Epithelial cell of prostate (primary cell): ENCODE measurements at regions not wholly inside any gene's neighbourhood (a gene's known extent, or its start where the extent isn't known, plus 50 kb on each side); places are given as distances from the start of the nearest gene placed in this dataset.

Experiments
- DNase-seq: peaks from one replicate; pipeline ENCODE4 v3.0.0-alpha.2; 2011; ENCODE audit warnings: low read depth, low spot score
- H3K27ac ChIP-seq: fragments of 450-650 bp; 2 replicates; pipeline ENCODE4 v1.5.1; 2017; ENCODE audit warnings: mild to moderate bottlenecking

DNA sequence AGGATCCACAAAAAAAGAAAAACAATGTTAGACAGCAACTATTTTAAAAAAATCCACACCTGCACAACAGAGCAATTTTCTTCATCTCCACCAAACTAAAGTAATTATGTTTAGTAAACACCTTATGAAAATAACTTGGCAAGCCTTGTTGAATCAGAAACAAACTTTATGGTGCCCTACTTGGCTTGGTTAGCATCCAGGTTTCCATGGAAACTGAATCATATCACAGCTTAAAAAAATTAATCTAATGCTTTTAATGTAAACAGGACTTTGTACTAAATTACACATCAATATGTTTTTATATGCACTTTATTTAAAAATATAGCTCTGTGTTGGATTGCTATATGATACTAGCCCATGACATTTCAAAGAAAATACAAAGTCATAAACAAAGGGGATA, 1882.4 kb downstream of the SUCLG1 start:
- no peak for DNase-seq

GRCh38 chr2:82539280-82539621, 1919.8 kb downstream of the SUCLG1 start:
- DNase-seq: no peak
- H3K27ac ChIP-seq: no peak overlapping the region

More for the DNA sequence above, 1882.4 kb downstream of the SUCLG1 start:
- no peak overlapping the region for H3K27ac ChIP-seq

DNA sequence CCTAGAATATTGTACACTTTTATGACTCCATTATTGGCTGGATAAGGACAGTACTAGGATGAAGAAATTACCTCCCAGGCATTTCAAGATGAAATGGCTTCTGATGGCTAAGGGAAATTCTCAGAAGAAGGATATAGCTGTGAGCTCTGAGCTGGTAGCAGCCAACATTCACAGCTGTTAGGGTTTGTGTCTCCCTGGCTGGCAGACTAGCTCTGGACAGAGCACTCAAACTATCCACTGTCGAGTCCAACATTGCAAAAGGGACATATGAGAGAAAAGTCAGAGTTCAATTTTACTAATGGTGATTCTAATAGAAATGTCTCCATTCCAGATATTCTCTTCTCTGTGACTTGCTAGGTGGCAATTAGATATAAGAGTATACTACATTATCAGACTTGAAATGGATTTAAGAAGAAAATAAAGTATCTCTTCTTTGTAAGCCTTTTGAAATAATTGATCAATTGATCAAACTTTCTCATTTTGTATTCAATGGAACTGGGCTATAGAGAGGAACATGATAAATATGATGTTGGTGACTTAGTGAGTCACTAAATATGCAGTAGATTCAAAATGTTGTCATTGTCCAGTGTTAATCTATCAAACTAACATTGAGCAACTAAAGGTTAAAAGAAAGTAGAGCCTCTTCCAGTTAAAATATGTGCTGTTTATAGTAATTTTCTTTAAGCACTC, 1920.3 kb downstream of the SUCLG1 start:
- DNase-seq: no peak
- no peak overlapping the region for H3K27ac ChIP-seq

GRCh38 chr2:82528288-82528687, 1930.8 kb downstream of the SUCLG1 start:
- no peak overlapping the region for H3K27ac ChIP-seq
- DNase-seq: no peak

DNA sequence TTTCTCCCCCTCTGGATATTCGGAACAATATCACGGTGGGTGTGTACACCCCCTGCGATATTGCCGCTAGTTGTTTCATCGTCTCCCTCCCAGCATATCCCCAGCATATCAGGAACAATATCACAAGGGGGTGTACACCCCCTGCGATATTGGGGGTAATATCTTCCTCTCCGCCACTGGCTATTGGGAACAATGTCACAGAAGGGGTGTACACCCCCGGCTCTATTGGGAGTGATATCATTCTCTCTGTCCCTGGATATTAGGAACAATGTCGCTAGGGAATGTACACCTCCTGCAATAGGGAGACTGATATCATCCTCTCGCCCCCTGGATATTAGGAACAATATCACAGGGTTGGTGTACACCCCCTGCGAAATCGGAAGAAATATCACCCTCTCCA, 1932.0 kb downstream of the SUCLG1 start:
- H3K27ac ChIP-seq: no peak overlapping the region
- DNase-seq: no peak

GRCh38 chr2:82526277-82526676, 1932.8 kb downstream of the SUCLG1 start:
- no peak overlapping the region for H3K27ac ChIP-seq
- no peak for DNase-seq

- H3K27ac ChIP-seq: no peak overlapping the region
- no peak for DNase-seq
Measured at GRCh38 chr2:82525744-82526143, 1933.3 kb downstream of the SUCLG1 start.

GRCh38 chr2:82524826-82525225, 1934.3 kb downstream of the SUCLG1 start:
- no peak for DNase-seq
- H3K27ac ChIP-seq: no peak overlapping the region

DNA sequence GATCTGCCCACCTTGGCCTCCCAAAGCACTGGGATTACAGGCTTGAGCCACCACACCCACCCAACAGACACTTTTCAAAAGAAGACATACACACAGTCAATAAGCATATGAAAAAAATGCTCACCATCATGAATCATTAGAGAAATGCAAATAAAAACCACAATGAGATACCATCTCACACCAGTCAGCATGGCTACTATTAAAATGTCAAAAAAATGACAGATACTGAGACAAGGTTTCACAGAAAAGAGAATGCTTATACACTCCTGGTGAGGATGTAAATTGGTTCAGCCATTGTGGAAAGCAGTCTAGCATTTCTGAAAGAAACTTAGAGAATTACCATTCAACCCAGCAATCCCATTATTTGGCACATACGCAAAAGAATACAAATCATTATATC, 1947.2 kb downstream of the SUCLG1 start:
- H3K27ac ChIP-seq: no peak overlapping the region
- no peak for DNase-seq

- no peak overlapping the region for H3K27ac ChIP-seq
- DNase-seq: no peak
Measured at GRCh38 chr2:82508702-82509101, 1950.4 kb downstream of the SUCLG1 start.

DNA sequence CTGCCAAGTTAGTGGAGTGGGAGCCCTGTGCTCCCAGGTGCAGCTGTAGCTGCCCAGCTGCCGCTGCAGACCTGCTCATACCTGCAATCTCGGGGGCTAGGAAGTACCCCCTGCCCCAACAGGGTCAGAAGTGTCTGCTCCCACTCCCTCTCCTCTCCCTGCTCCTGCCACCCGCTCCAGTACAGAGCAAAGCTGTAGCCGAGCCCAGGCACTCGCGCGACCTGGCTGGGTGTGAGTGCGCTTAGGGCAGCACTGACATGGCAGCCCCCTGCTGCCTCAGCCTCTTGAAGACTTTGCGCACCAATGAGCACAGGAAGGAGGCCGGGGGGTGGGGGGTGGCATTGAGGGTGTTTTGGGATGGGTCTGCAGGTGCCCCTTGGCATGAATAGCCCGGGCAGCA, 1951.4 kb downstream of the SUCLG1 start:
- no peak overlapping the region for H3K27ac ChIP-seq
- no peak for DNase-seq

DNA sequence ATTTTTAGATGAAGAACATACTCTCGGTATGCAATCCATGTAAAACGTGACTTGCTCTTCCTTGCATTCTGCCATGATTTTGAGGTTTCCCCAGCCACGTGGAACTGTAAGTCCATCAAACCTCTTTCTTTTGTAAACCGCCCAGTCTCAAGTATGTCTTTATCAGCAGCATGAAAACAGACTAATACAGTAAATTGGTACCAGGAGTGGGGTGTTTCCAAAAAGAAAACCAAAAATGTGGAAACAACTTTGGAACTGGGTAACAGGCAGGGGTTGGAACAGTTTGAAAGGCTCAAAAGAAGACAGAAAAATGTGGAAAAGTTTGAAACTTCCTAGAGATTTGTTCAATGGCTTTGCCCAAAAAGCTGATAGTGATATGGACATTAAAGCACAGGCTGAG, 1957.9 kb downstream of the SUCLG1 start:
- no peak for DNase-seq
- no peak overlapping the region for H3K27ac ChIP-seq

- H3K27ac ChIP-seq: no peak overlapping the region
- no peak for DNase-seq
Measured at GRCh38 chr2:82498777-82499443, 1960.2 kb downstream of the SUCLG1 start.

DNA sequence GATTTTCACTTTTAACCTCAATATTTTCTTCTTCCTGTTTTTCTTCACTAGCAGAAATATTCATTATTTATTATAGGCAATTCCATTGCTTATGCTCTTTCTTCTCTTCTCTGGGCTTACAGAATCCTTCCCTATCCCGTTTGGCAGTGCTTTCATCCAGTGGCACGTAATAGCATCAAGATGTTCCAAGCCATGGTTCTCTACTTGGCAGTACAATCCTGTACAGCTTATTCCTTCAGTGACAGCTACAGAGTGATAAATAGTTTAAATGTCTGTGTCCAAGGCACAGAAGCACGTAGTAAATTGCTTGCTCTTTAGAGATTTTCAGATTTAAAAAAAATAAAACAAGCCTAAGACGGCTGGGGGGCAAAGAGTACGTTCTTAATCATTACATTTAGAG, 1964.3 kb downstream of the SUCLG1 start:
- H3K27ac ChIP-seq: no peak overlapping the region
- no peak for DNase-seq

- no peak for DNase-seq
- H3K27ac ChIP-seq: no peak overlapping the region
Measured at GRCh38 chr2:82491591-82491990, 1967.5 kb downstream of the SUCLG1 start.

GRCh38 chr2:82487354-82487753, 1971.7 kb downstream of the SUCLG1 start:
- no peak for DNase-seq
- no peak overlapping the region for H3K27ac ChIP-seq

GRCh38 chr2:82485701-82486100, 1973.4 kb downstream of the SUCLG1 start:
- DNase-seq: no peak
- no peak overlapping the region for H3K27ac ChIP-seq

DNA sequence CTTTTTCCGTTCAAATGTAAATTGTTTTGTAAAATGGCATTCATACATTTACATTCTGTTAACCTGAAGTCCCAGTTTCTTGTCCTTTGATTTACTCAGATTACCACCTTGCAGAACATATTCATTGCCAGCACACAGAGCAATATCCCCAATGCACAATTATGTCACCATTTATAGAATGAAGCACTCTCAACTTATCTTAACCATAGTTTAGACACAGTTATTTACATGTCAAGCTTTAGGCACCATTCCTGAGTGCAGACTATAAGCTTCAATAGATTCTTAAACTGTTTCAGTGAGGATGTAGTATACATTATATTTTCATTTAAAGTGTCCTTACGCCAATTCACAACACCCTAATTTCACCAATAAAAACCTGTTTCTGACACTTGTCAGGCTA, 1977.9 kb downstream of the SUCLG1 start:
- DNase-seq: no peak
- H3K27ac ChIP-seq: no peak overlapping the region

DNA sequence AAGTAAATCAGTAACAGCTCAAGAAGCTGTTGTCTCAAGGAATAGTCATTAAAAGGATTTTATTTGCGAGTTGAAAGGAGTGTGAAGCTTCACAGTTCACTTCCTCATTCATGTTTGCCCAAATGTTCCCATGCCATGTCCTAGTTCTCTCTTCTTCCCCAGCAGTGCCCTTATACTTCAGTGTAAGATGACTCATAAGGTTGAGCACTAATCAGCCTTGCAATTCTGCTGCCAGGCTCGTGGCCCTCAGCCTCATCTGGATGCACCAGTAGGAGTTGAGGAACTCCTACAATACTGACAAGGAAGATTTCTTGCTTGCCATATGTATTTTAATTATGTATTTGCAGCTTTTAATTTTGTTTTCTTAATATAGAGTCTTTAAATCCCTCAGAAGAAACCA, 1980.4 kb downstream of the SUCLG1 start:
- no peak overlapping the region for H3K27ac ChIP-seq
- no peak for DNase-seq

GRCh38 chr2:82476094-82476493, 1983.0 kb downstream of the SUCLG1 start:
- DNase-seq: no peak
- no peak overlapping the region for H3K27ac ChIP-seq

DNA sequence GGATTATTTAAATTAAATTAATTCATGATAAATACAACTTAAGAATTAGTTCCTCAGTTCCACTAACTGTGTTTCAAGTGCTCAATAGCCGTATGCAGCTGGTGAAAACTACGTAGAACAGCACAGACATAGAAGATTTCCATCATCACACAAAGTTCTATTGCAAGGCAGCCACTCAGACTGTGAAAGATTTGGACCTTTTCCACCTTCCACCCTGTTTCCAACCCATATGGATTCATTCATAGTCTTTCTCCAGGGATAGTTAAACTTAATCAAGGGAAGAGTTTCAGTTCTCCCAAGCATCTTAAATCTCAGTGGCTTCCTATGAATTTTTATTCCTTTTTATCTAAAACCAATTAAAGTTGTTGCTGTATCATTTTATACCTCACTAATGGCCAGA, 2030.8 kb downstream of the SUCLG1 start:
- no peak overlapping the region for H3K27ac ChIP-seq
- DNase-seq: no peak

DNA sequence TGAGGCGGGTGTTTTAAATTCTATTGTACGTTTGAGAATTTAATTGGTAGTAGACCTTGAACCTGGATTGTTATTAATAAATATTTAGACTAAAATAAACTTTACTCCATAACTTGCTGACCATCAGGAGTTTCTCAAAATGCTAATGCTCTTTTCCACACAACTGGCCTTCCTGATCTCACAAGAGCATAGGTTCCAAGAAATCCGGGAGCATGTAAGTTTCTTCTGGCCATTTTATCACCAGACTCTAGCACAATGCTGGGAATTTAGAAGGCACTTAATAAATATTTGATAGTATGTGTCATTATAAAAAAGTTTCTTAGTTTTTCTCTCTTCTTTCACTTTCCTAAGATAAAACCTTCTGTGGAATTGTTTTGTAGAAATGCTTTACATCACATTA, 2047.1 kb downstream of the SUCLG1 start:
- DNase-seq: no peak
- H3K27ac ChIP-seq: no peak overlapping the region
